ENCODE measurements at regions not wholly inside any gene's neighbourhood (a gene's known extent, or its start where the extent isn't known, plus 50 kb on each side); places are given as distances from the start of the nearest gene placed in this dataset.
"Not testable (repeated sequence)": the region's sequence is repeated elsewhere in the genome, so short reads cannot be mapped to it uniquely, and the experiment has no call there.

DNA sequence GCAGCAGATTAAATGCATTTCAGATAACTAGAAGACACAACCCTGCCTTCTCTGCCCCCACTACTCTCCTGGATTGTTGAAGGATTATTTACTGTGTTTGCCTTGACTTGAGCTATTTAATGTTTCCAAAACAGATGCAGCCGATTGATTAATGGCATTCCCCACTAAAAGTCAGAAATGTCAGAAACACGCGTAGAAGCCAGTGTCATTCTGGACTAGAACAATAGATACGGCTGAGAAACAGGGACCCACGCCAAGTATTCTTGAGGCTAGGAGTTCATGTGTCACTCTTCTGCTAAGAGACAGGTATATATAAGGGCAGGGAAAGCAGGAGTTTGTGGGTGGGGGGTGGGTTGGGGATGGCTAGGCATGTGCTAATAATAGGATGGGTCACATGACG lies 366.7 kb upstream of the PROX1 start:
- TF ChIP-seq, protein P1, sequence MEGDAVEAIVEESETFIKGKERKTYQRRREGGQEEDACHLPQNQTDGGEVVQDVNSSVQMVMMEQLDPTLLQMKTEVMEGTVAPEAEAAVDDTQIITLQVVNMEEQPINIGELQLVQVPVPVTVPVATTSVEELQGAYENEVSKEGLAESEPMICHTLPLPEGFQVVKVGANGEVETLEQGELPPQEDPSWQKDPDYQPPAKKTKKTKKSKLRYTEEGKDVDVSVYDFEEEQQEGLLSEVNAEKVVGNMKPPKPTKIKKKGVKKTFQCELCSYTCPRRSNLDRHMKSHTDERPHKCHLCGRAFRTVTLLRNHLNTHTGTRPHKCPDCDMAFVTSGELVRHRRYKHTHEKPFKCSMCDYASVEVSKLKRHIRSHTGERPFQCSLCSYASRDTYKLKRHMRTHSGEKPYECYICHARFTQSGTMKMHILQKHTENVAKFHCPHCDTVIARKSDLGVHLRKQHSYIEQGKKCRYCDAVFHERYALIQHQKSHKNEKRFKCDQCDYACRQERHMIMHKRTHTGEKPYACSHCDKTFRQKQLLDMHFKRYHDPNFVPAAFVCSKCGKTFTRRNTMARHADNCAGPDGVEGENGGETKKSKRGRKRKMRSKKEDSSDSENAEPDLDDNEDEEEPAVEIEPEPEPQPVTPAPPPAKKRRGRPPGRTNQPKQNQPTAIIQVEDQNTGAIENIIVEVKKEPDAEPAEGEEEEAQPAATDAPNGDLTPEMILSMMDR (conservative IDR thresholded peaks at IDR 0.05), result no peak
- no peak for TF ChIP-seq ZFX (IDR thresholded peaks at IDR 0.05)
- no peak overlapping the region for H3K27ac ChIP-seq

- H3K27ac ChIP-seq, result no peak overlapping the region
- TF ChIP-seq, protein P1 (conservative IDR thresholded peaks at IDR 0.05), result no peak
- TF ChIP-seq ZFX (IDR thresholded peaks at IDR 0.05), result no peak
These were observed 365.3 kb upstream of the PROX1 start for GRCh38 chr1:213622365-213623063.

GRCh38 chr1:213623064-213623581 lies 364.6 kb upstream of the PROX1 start:
- TF ChIP-seq, protein P1 (conservative IDR thresholded peaks at IDR 0.05), result no peak
- TF ChIP-seq ZFX (IDR thresholded peaks at IDR 0.05), result no peak
- no peak overlapping the region for H3K27ac ChIP-seq

DNA sequence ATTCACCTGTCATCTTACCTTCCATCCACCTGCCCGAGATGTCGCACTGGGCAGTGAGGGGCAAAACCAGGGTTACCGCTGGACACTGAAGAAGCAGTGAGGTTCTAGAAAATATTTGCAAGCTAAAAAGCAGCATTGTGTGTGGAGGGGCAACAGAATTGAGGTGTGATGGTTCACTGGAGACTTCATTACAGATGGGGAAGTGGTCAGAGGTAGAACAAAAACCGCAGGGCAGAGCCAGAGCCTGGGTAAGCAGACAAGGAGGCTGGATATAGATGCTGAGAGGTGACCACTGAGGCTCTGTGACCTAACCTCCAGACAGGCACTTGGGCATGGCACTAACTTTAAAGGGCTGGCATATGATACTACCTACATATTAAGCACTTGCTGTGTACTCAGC lies 363.9 kb upstream of the PROX1 start:
- H3K27ac ChIP-seq, result no peak overlapping the region
- no peak for TF ChIP-seq ZFX (IDR thresholded peaks at IDR 0.05)
- TF ChIP-seq, protein P1 (conservative IDR thresholded peaks at IDR 0.05), result no peak

- H3K27ac ChIP-seq, result not testable (repeated sequence)
These were observed 351.0 kb upstream of the PROX1 start for GRCh38 chr1:213636778-213637177.

DNA sequence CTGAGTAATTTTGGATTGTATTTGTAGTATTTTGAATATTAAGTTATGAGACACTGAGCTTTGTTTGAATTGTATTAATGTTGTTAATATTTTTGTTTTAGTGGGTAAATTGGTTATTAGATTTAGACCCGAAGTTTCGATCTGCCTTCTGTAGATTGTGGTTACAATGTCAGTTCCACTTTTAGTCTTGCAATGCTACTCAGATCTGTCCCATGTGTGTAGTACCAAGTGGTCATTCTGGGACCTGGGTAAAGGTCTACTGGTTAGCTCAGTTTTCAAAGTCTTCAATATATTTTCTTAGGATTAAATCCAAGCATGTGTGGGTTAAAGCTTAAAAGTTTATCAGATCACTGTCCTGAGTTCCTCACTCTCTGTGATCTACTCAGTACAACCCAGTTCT lies 346.5 kb upstream of the PROX1 start:
- no peak overlapping the region for H3K27ac ChIP-seq
- no peak for TF ChIP-seq ZFX (IDR thresholded peaks at IDR 0.05)
- TF ChIP-seq, protein P1 (conservative IDR thresholded peaks at IDR 0.05), result no peak

- H3K27ac ChIP-seq, result no peak overlapping the region
These were observed 344.4 kb upstream of the PROX1 start for GRCh38 chr1:213643360-213643759.

More at GRCh38 chr1:213643360-213643759, 344.4 kb upstream of the PROX1 start:
- TF ChIP-seq, protein P1 (conservative IDR thresholded peaks at IDR 0.05), result no peak
- no peak for TF ChIP-seq ZFX (IDR thresholded peaks at IDR 0.05)
